ENCODE measurements at regions not wholly inside any gene's neighbourhood (a gene's known extent, or its start where the extent isn't known, plus 50 kb on each side); places are given as distances from the start of the nearest gene placed in this dataset.

GRCh38 chr2:172253190-172254052, 150.7 kb upstream of the DLX2 start:
- Histone ChIP-seq H2AFZ (ENCODE audit: low read depth, low read length) (no peak overlapping the region), H3K4me1 (ENCODE audit: insufficient read depth, low read length) (no peaks in the 10 kb centered on the region), H3K36me3 (ENCODE audit: insufficient read depth, low read length) (no peaks in the 10 kb centered on the region), H3K4me2 (ENCODE audit: insufficient read depth, low read length) (no peak overlapping the region), H3K9ac (ENCODE audit: low read depth, low read length) (no peak overlapping the region), H3K27ac (ENCODE audit: low read length) (no peak overlapping the region), H3K27me3 (ENCODE audit: insufficient read depth, low read length, poor library complexity) (peaks cover 3% of the 10 kb centered on the region), H3K79me2 (ENCODE audit: insufficient read depth, low read length) (no peaks in the 10 kb centered on the region), H4K20me1 (ENCODE audit: insufficient read depth, low read length) (no peaks in the 10 kb centered on the region), H3K9me3 (ENCODE audit: insufficient read depth, low read length, severe bottlenecking) (no peaks in the 10 kb centered on the region), H3K4me3 (ENCODE audit: low read depth in 1 of 2, low read length in 2 of 2) (no peak overlapping the region)
- DNase-seq, result peak; percentile 28
- TF ChIP-seq EZH2 (IDR thresholded peaks at IDR 0.05; ENCODE audit: borderline replicate concordance, low read depth, low read length, severe bottlenecking), result no peak
- TF ChIP-seq, protein P1, sequence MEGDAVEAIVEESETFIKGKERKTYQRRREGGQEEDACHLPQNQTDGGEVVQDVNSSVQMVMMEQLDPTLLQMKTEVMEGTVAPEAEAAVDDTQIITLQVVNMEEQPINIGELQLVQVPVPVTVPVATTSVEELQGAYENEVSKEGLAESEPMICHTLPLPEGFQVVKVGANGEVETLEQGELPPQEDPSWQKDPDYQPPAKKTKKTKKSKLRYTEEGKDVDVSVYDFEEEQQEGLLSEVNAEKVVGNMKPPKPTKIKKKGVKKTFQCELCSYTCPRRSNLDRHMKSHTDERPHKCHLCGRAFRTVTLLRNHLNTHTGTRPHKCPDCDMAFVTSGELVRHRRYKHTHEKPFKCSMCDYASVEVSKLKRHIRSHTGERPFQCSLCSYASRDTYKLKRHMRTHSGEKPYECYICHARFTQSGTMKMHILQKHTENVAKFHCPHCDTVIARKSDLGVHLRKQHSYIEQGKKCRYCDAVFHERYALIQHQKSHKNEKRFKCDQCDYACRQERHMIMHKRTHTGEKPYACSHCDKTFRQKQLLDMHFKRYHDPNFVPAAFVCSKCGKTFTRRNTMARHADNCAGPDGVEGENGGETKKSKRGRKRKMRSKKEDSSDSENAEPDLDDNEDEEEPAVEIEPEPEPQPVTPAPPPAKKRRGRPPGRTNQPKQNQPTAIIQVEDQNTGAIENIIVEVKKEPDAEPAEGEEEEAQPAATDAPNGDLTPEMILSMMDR (IDR thresholded peaks at IDR 0.05; ENCODE audit: borderline replicate concordance, extremely low read depth, low read length, poor library complexity, severe bottlenecking), result no peak
- ATAC-seq (ENCODE audit: insufficient read depth, low read depth), result peak; percentile 54; the same call in 2 of the 3 replicates

- DNase-seq, result no peak
These were observed 154.2 kb upstream of the DLX2 start for GRCh38 chr2:172256886-172257285.

DNA sequence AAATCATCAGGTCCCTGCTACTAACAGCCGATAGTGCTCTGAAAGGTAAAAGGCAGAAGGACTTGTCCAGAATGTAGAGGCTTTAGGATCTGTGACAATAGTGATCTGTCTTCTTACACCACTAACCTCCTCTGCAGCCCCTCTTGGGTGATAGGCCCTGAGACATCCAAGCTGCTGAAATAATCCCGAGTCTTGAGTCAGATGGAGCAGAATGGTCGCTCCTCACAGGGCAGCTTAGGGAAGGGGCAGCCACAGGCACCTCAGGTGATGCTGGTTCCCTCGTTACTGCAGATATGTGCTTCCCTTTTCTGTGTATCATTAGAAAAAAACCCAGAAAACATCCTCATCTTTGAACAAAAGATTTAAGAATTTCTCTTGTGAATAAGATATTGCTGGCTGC, 157.1 kb upstream of the DLX2 start:
- Histone ChIP-seq H3K9ac (ENCODE audit: low read depth, low read length) (no peak overlapping the region), H2AFZ (ENCODE audit: low read depth, low read length) (no peak overlapping the region), H3K4me3 (ENCODE audit: low read depth in 1 of 2, low read length in 2 of 2) (no peak overlapping the region), H4K20me1 (ENCODE audit: insufficient read depth, low read length) (no peaks in the 10 kb centered on the region), H3K9me3 (ENCODE audit: insufficient read depth, low read length, severe bottlenecking) (no peaks in the 10 kb centered on the region), H3K4me1 (ENCODE audit: insufficient read depth, low read length) (no peaks in the 10 kb centered on the region), H3K79me2 (ENCODE audit: insufficient read depth, low read length) (no peaks in the 10 kb centered on the region), H3K4me2 (ENCODE audit: insufficient read depth, low read length) (no peak overlapping the region), H3K27me3 (ENCODE audit: insufficient read depth, low read length, poor library complexity) (no peaks in the 10 kb centered on the region), H3K36me3 (ENCODE audit: insufficient read depth, low read length) (no peaks in the 10 kb centered on the region), H3K27ac (ENCODE audit: low read length) (no peak overlapping the region)
- no peak for ATAC-seq (ENCODE audit: insufficient read depth, low read depth)
- TF ChIP-seq, protein P1 (IDR thresholded peaks at IDR 0.05; ENCODE audit: borderline replicate concordance, extremely low read depth, low read length, poor library complexity, severe bottlenecking), result no peak
- TF ChIP-seq EZH2 (IDR thresholded peaks at IDR 0.05; ENCODE audit: borderline replicate concordance, low read depth, low read length, severe bottlenecking), result no peak
- DNase-seq, result no peak

More at GRCh38 chr2:172256886-172257285, 154.2 kb upstream of the DLX2 start:
- H3K9ac ChIP-seq (ENCODE audit: low read depth, low read length), result no peak overlapping the region
- H3K4me3 ChIP-seq (ENCODE audit: low read depth in 1 of 2, low read length in 2 of 2), result no peak overlapping the region
- no peak for ATAC-seq (ENCODE audit: insufficient read depth, low read depth)
- H3K27me3 ChIP-seq (ENCODE audit: insufficient read depth, low read length, poor library complexity), result peaks cover 3% of the 10 kb centered on the region
- H3K36me3 ChIP-seq (ENCODE audit: insufficient read depth, low read length), result no peaks in the 10 kb centered on the region
- H3K4me2 ChIP-seq (ENCODE audit: insufficient read depth, low read length), result no peak overlapping the region
- H3K9me3 ChIP-seq (ENCODE audit: insufficient read depth, low read length, severe bottlenecking), result no peaks in the 10 kb centered on the region
- H4K20me1 ChIP-seq (ENCODE audit: insufficient read depth, low read length), result no peaks in the 10 kb centered on the region
- H3K79me2 ChIP-seq (ENCODE audit: insufficient read depth, low read length), result no peaks in the 10 kb centered on the region
- no peak overlapping the region for H3K27ac ChIP-seq (ENCODE audit: low read length)
- TF ChIP-seq, protein P1 (IDR thresholded peaks at IDR 0.05; ENCODE audit: borderline replicate concordance, extremely low read depth, low read length, poor library complexity, severe bottlenecking), result no peak
- no peak for TF ChIP-seq EZH2 (IDR thresholded peaks at IDR 0.05; ENCODE audit: borderline replicate concordance, low read depth, low read length, severe bottlenecking)
- no peak overlapping the region for H2AFZ ChIP-seq (ENCODE audit: low read depth, low read length)
- H3K4me1 ChIP-seq (ENCODE audit: insufficient read depth, low read length), result no peaks in the 10 kb centered on the region
